AG09309 (cell line): ENCODE measurements at regions not wholly inside any gene's neighbourhood (a gene's known extent, or its start where the extent isn't known, plus 50 kb on each side); places are given as distances from the start of the nearest gene placed in this dataset.
A peak's percentile ranks its signal among the peaks of the same experiment; 100 is the strongest.

ENCODE experiments used
- DNase-seq: peaks from one replicate; pipeline ENCODE4 v3.0.0-alpha.2; 2010; ENCODE audit warnings: low read depth
- H3K4me3 ChIP-seq: 2 replicates; pipeline ENCODE4 v1.5.1; 2011; ENCODE audit warnings: mild to moderate bottlenecking, low read depth, low read length, moderate library complexity; ENCODE audit not compliant: control insufficient read depth
- CTCF ChIP-seq: IDR thresholded peaks from 2 replicates; pipeline ENCODE4 v1.5.1; 2011; ENCODE audit warnings: mild to moderate bottlenecking, low read depth, low read length, inconsistent platforms; ENCODE audit not compliant: insufficient read depth, control insufficient read depth; ENCODE audit errors: missing control alignments

- no peak overlapping the region for H3K4me3 ChIP-seq
- TF ChIP-seq CTCF: no peak
- DNase-seq: peak; percentile 62
Observed at GRCh38 chr13:40031031-40031430, 375.6 kb downstream of the COG6 start.

DNA sequence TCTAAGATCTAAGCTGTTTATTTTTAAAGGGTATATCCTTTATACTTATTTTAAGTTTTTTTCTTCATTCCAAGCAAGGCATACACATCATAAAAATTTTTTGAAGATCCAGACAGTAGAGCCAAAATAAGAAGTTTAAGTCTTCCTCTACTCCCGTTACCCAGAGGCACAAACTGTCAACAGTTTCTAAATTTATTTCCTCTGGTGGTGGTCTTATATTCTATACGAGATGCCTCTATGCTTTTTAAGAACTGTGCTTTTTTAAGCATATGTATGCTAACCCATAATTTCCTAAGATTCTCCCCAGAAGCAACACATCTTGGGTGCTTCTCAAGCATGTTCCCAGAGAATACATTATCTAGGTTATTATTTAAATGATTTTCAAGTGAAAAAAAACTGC lies 383.6 kb downstream of the COG6 start:
- TF ChIP-seq CTCF: no peak
- no peak for DNase-seq
- H3K4me3 ChIP-seq: no peak overlapping the region

DNA sequence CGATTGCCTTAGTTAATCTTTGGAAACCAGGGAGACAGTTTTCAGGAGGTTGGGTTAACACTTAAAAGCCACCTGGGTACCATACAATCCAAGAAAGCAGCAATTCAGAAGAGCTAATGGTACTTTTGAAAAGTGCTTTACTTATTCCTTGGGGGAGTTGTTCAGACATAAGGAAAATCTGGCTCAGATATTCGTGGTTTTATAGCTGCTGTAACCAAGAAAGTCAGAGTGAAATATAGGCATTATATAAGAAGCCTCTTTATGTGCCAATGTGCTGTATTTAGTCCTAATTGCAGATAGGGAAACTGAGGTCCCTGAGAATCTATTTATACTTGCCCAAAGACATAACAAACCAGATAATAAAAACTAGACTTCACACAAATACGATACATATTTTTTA lies 387.5 kb downstream of the COG6 start:
- DNase-seq: no peak
- no peak overlapping the region for H3K4me3 ChIP-seq
- no peak for TF ChIP-seq CTCF

DNA sequence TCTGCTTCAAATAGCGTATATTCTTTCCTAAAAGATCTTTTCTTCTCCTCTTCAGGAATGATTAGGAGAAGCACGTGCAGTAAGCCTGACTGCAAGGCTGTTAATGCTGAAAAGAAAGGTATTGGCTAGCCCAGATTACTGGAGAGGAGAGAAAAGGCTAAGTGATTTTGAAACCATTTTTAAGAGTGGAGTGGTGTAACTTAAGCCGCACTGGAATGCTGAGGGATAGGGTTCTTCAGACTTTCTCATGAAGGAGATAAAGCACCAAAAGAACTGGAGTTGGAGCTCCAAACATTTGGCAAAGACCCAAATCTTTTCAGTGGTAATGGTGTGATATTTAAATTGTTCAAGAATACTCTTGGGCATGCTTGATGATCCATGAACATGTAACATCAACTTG lies 388.3 kb downstream of the COG6 start:
- no peak overlapping the region for H3K4me3 ChIP-seq
- no peak for TF ChIP-seq CTCF
- no peak for DNase-seq

GRCh38 chr13:40047322-40047771 lies 391.9 kb downstream of the COG6 start:
- no peak for TF ChIP-seq CTCF

GRCh38 chr13:40048551-40048950 lies 393.1 kb downstream of the COG6 start:
- no peak for TF ChIP-seq CTCF
- DNase-seq: no peak
- no peak overlapping the region for H3K4me3 ChIP-seq

More at GRCh38 chr13:40047322-40047771, 391.9 kb downstream of the COG6 start:
- H3K4me3 ChIP-seq: no peak overlapping the region
- DNase-seq: no peak

DNA sequence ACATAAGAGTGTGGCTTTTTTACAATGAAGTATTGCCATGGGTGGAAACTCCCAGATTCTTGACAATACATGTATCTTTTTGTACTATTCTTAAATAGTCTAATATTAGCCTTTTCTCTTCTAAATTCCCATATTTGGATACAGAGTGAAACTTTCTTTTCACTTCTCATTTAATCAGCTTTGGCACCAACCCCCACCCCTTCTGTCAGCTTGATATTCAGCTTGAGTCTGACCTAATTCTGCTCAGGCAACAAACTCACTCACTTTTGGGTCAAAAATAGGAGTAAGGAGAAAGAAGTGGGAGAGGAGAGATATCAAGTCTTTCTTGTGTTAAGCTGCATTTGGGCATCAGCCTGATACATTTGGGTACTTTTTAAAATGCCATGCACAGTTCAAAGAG lies 397.5 kb downstream of the COG6 start:
- TF ChIP-seq CTCF: no peak
- no peak overlapping the region for H3K4me3 ChIP-seq
- no peak for DNase-seq
